ENCODE measurements at regions not wholly inside any gene's neighbourhood (a gene's known extent, or its start where the extent isn't known, plus 50 kb on each side); places are given as distances from the start of the nearest gene placed in this dataset.

GRCh38 chr4:55296096-55296495, 49.9 kb upstream of the SRD5A3 start:
- H3K36me3 Mint-ChIP-seq (ENCODE audit: low read depth): no peaks in the 10 kb centered on the region
- H3K27me3 Mint-ChIP-seq (ENCODE audit: insufficient read depth): peaks cover 6% of the 10 kb centered on the region
- no peaks in the 10 kb centered on the region for H3K4me1 Mint-ChIP-seq (ENCODE audit: low read depth)
- H3K4me3 Mint-ChIP-seq: no peak overlapping the region
- intact Hi-C loops (cut with micrococcal nuclease): no loop called here
- H3K9me3 Mint-ChIP-seq: no peaks in the 10 kb centered on the region
- no peak for DNase-seq (ENCODE audit: low spot score)
- H3K27ac Mint-ChIP-seq: no peak overlapping the region
